Upper lobe of right lung (tissue), 1 donor: ENCODE measurements at regions not wholly inside any gene's neighbourhood (a gene's known extent, or its start where the extent isn't known, plus 50 kb on each side); places are given as distances from the start of the nearest gene placed in this dataset.

ENCODE experiments used
- ATAC-seq: fragments of 200-7000 bp; cut with Tn5 transposase; one replicate; pipeline ENCODE4 v1.9.1; 2020; ENCODE audit warnings: mild to moderate bottlenecking, moderate library complexity
- DNase-seq: peaks from one replicate; pipeline ENCODE4 v3.0.0-alpha.2; 2020
- H3K27ac ChIP-seq: fragments of 200-600 bp; one replicate; pipeline ENCODE4 v1.8.0; 2022
- H3K27me3 ChIP-seq: fragments of 200-600 bp; one replicate; pipeline ENCODE4 v1.8.0; 2022; ENCODE audit warnings: mild to moderate bottlenecking
- H3K36me3 ChIP-seq: fragments of 200-600 bp; one replicate; pipeline ENCODE4 v1.8.0; 2022
- H3K4me1 ChIP-seq: fragments of 200-600 bp; one replicate; pipeline ENCODE4 v1.8.0; 2022
- H3K4me3 ChIP-seq: fragments of 200-600 bp; one replicate; pipeline ENCODE4 v1.8.0; 2022; ENCODE audit warnings: mild to moderate bottlenecking
- H3K9me3 ChIP-seq: fragments of 200-600 bp; one replicate; pipeline ENCODE4 v1.8.0; 2022
- intact Hi-C: fragments of 100-400 bp; cut with DNase I; formaldehyde crosslinking; loops from one replicate; pipeline ENCODE4 v1.11.0; 2022
- TF ChIP-seq, protein P1 (sequence below): fragments of 200-600 bp; IDR thresholded peaks from one replicate; pipeline ENCODE4 v1.8.0; 2022; ENCODE audit warnings: antibody characterized with exemption
- donor health status: DM: no; HTN: yes; CAD: no; lungs with severe emphysema.

- ATAC-seq = peak; percentile 32
- no peaks in the 10 kb centered on the region for H3K4me1 ChIP-seq
- no peaks in the 10 kb centered on the region for H3K27me3 ChIP-seq
- no peaks in the 10 kb centered on the region for H3K36me3 ChIP-seq
- intact Hi-C loops = no loop called here
- H3K27ac ChIP-seq = no peak overlapping the region
- H3K4me3 ChIP-seq = no peak overlapping the region
- TF ChIP-seq, protein P1, sequence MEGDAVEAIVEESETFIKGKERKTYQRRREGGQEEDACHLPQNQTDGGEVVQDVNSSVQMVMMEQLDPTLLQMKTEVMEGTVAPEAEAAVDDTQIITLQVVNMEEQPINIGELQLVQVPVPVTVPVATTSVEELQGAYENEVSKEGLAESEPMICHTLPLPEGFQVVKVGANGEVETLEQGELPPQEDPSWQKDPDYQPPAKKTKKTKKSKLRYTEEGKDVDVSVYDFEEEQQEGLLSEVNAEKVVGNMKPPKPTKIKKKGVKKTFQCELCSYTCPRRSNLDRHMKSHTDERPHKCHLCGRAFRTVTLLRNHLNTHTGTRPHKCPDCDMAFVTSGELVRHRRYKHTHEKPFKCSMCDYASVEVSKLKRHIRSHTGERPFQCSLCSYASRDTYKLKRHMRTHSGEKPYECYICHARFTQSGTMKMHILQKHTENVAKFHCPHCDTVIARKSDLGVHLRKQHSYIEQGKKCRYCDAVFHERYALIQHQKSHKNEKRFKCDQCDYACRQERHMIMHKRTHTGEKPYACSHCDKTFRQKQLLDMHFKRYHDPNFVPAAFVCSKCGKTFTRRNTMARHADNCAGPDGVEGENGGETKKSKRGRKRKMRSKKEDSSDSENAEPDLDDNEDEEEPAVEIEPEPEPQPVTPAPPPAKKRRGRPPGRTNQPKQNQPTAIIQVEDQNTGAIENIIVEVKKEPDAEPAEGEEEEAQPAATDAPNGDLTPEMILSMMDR = no peak
- no peaks in the 10 kb centered on the region for H3K9me3 ChIP-seq
- DNase-seq = no peak
Observed at GRCh38 chr6:113120582-113121285, 736.4 kb upstream of the MARCKS start.

- DNase-seq (no peak), ATAC-seq (no peak)
- intact Hi-C loops = no loop called here
- H3K4me1 ChIP-seq = no peaks in the 10 kb centered on the region
- H3K27me3 ChIP-seq = no peaks in the 10 kb centered on the region
- no peak overlapping the region for H3K4me3 ChIP-seq
- TF ChIP-seq, protein P1 = no peak
- no peaks in the 10 kb centered on the region for H3K9me3 ChIP-seq
- no peak overlapping the region for H3K27ac ChIP-seq
- no peaks in the 10 kb centered on the region for H3K36me3 ChIP-seq
Observed at GRCh38 chr6:113121571-113121970, 735.6 kb upstream of the MARCKS start.

GRCh38 chr6:113122060-113122459 is 735.1 kb upstream of the MARCKS start:
- DNase-seq (no peak), ATAC-seq (no peak)
- TF ChIP-seq, protein P1 = no peak
- no peaks in the 10 kb centered on the region for H3K27me3 ChIP-seq
- H3K36me3 ChIP-seq = no peaks in the 10 kb centered on the region
- H3K27ac ChIP-seq = no peak overlapping the region
- H3K4me1 ChIP-seq = no peaks in the 10 kb centered on the region
- no peak overlapping the region for H3K4me3 ChIP-seq
- intact Hi-C loops = no loop called here
- H3K9me3 ChIP-seq = no peaks in the 10 kb centered on the region

DNA sequence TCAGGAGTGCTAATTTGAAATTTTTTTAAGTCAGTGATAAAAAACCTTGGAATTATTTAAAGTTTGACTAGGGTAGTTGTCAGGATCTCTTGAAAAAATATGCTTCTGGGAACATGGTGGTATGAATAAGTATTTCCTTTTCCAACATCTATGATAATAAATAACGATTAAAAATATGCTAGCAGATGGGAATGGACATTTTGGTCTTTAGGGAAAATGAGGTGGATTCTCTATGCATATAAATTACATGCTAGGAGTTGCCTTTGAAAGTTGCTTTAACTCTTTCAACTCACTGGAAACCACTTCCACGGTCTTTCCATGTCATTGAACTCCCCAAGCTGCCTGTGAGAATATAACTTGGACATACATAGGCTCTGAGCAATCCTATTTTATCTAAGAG is 731.5 kb upstream of the MARCKS start:
- DNase-seq (no peak), ATAC-seq (no peak)
- intact Hi-C loops = no loop called here
- no peak overlapping the region for H3K27ac ChIP-seq
- no peaks in the 10 kb centered on the region for H3K9me3 ChIP-seq
- no peak overlapping the region for H3K4me3 ChIP-seq
- TF ChIP-seq, protein P1 = no peak
- no peaks in the 10 kb centered on the region for H3K4me1 ChIP-seq
- H3K36me3 ChIP-seq = no peaks in the 10 kb centered on the region
- H3K27me3 ChIP-seq = no peaks in the 10 kb centered on the region

- H3K36me3 ChIP-seq = no peaks in the 10 kb centered on the region
- ATAC-seq = no peak
- no peak overlapping the region for H3K27ac ChIP-seq
- intact Hi-C loops = no loop called here
- no peaks in the 10 kb centered on the region for H3K27me3 ChIP-seq
- no peaks in the 10 kb centered on the region for H3K4me1 ChIP-seq
- H3K9me3 ChIP-seq = no peaks in the 10 kb centered on the region
- TF ChIP-seq, protein P1 = no peak
- no peak overlapping the region for H3K4me3 ChIP-seq
- DNase-seq = no peak
Observed at GRCh38 chr6:113127786-113128419, 729.2 kb upstream of the MARCKS start.
